HG03139 (cell line): ENCODE measurements at regions not wholly inside any gene's neighbourhood (a gene's known extent, or its start where the extent isn't known, plus 50 kb on each side); places are given as distances from the start of the nearest gene placed in this dataset.

Experiments used
- ATAC-seq: cut with Tn5 transposase; IDR thresholded peaks from one replicate; pipeline ENCODE4 v1.9.1; 2021; ENCODE audit not compliant: unreplicated experiment

GRCh38 chr17:55635253-55635914, 87.3 kb downstream of the TMEM100 start:
- ATAC-seq, result no peak

GRCh38 chr17:55634702-55635101, 88.0 kb downstream of the TMEM100 start:
- ATAC-seq, result no peak

- no peak for ATAC-seq
Observed at GRCh38 chr17:55632893-55633292, 89.8 kb downstream of the TMEM100 start.

- ATAC-seq, result no peak
Observed at GRCh38 chr17:55632236-55632635, 90.4 kb downstream of the TMEM100 start.

- ATAC-seq, result no peak
Observed at GRCh38 chr17:55629995-55630394, 92.7 kb downstream of the TMEM100 start.

- peak; percentile 60 for ATAC-seq
Observed at GRCh38 chr17:55625521-55625920, 97.1 kb downstream of the TMEM100 start.

- ATAC-seq, result no peak
Observed at GRCh38 chr17:55624772-55625433, 97.8 kb downstream of the TMEM100 start.

- no peak for ATAC-seq
Observed at GRCh38 chr17:55622547-55622946, 100.1 kb downstream of the TMEM100 start.

GRCh38 chr17:55620945-55621344, 101.7 kb downstream of the TMEM100 start:
- ATAC-seq, result no peak

- ATAC-seq, result no peak
Observed at GRCh38 chr17:55620023-55620422, 102.6 kb downstream of the TMEM100 start.

- ATAC-seq, result no peak
Observed at GRCh38 chr17:55617441-55617840, 105.2 kb downstream of the TMEM100 start.

- no peak for ATAC-seq
Observed at GRCh38 chr17:55614061-55614460, 102.8 kb upstream of the SMIM36 start.

- no peak for ATAC-seq
Observed at GRCh38 chr17:55612691-55613141, 101.5 kb upstream of the SMIM36 start.

- no peak for ATAC-seq
Observed at GRCh38 chr17:55607731-55608341, 96.6 kb upstream of the SMIM36 start.

- ATAC-seq, result no peak
Observed at GRCh38 chr17:55606488-55606815, 95.2 kb upstream of the SMIM36 start.

GRCh38 chr17:55605705-55606487, 94.6 kb upstream of the SMIM36 start:
- no peak for ATAC-seq

- ATAC-seq, result peak; percentile 63
Observed at GRCh38 chr17:55601874-55602364, 90.7 kb upstream of the SMIM36 start.

GRCh38 chr17:55598495-55598894, 87.2 kb upstream of the SMIM36 start:
- no peak for ATAC-seq

GRCh38 chr17:55588446-55589242, 77.4 kb upstream of the SMIM36 start:
- no peak for ATAC-seq

- ATAC-seq, result no peak
Observed at GRCh38 chr17:55587608-55588139, 76.4 kb upstream of the SMIM36 start.
